PC-9 (cell line): ENCODE measurements at regions not wholly inside any gene's neighbourhood (a gene's known extent, or its start where the extent isn't known, plus 50 kb on each side); places are given as distances from the start of the nearest gene placed in this dataset.

ENCODE experiments used
- BruUV-seq: library from RNA; stranded (reverse); fragments of 400-500 nt; replicated peaks from 2 replicates; lab custom pipeline; 2021; lab: Mats Ljungman, UMichigan
- CTCF ChIA-PET: fragments of 300-600 bp; sonication (Branson Sonifier 250); formaldehyde crosslinking; loops from one replicate; lab custom pipeline; 2022; ENCODE audit warnings: antibody characterized with exemption; lab: Charles Lee
- POLR2A ChIA-PET: fragments of 300-600 bp; sonication (Branson Sonifier 250); formaldehyde crosslinking; loops from one replicate; lab custom pipeline; 2022; ENCODE audit warnings: antibody characterized with exemption; ENCODE audit not compliant: unreplicated experiment; lab: Charles Lee
- DNase-seq, 2 experiments: peaks; one replicate each; pipeline versions ENCODE4 v3.0.0 to v3.0.0-alpha.2; 2015 to 2022; ENCODE audit warnings: mixed read lengths in 1 of 2
- H2AFZ ChIP-seq: fragments of 200-600 bp; sonication (generic); 2 replicates; pipeline ENCODE4 v1.8.1; 2017; ENCODE audit warnings: antibody characterized with exemption
- H3F3A ChIP-seq: fragments of 200-600 bp; sonication (generic); 2 replicates; pipeline ENCODE4 v1.8.1; 2017; ENCODE audit warnings: antibody characterized with exemption, mild to moderate bottlenecking, low read depth; ENCODE audit not compliant: insufficient read depth
- H3K27ac ChIP-seq: fragments of 200-600 bp; sonication (generic); 2 replicates; pipeline ENCODE4 v1.6.1; 2016; ENCODE audit warnings: mixed run types
- H3K27me3 ChIP-seq: fragments of 200-600 bp; sonication (generic); 2 replicates; pipeline ENCODE4 v1.6.1; 2016; ENCODE audit warnings: low read depth, mixed run types; ENCODE audit not compliant: insufficient read depth
- H3K36me3 ChIP-seq: fragments of 200-600 bp; sonication (generic); 2 replicates; pipeline ENCODE4 v1.6.1; 2016; ENCODE audit warnings: low read depth, mixed run types
- H3K4me1 ChIP-seq: fragments of 200-600 bp; sonication (generic); replicated peaks from 2 replicates; pipeline ENCODE4 v1.6.1; 2016; ENCODE audit warnings: mixed run types; ENCODE audit not compliant: insufficient read depth
- H3K4me2 ChIP-seq: fragments of 200-600 bp; sonication (generic); 2 replicates; pipeline ENCODE4 v1.6.1; 2017; ENCODE audit warnings: mixed run types
- H3K4me3 ChIP-seq: fragments of 200-600 bp; sonication (generic); 2 replicates; pipeline ENCODE4 v1.6.1; 2016; ENCODE audit warnings: mixed run types
- H3K79me2 ChIP-seq: fragments of 200-600 bp; sonication (generic); 2 replicates; pipeline ENCODE4 v1.6.1; 2017; ENCODE audit warnings: low read depth, mixed run types
- H3K9me2 ChIP-seq: fragments of 200-600 bp; sonication (generic); 2 replicates; pipeline ENCODE4 v1.8.1; 2017; ENCODE audit warnings: mild to moderate bottlenecking; ENCODE audit not compliant: insufficient read depth
- H3K9me3 ChIP-seq: fragments of 200-600 bp; sonication (generic); 2 replicates; pipeline ENCODE4 v1.8.1; 2016; ENCODE audit warnings: low read depth; ENCODE audit not compliant: insufficient read depth
- H4K20me1 ChIP-seq: fragments of 200-600 bp; sonication (generic); 2 replicates; pipeline ENCODE4 v1.8.1; 2017; ENCODE audit not compliant: insufficient read depth
- EZH2 ChIP-seq: fragments of 200-600 bp; sonication (generic); IDR thresholded peaks from 2 replicates; pipeline ENCODE4 v1.8.0; 2017; ENCODE audit warnings: antibody characterized with exemption, low read depth
- intact Hi-C: fragments of 100-400 bp; cut with micrococcal nuclease; formaldehyde crosslinking; loops from one replicate; pipeline ENCODE4 v1.10.0; 2022; ENCODE audit not compliant: unreplicated experiment
- TF ChIP-seq, protein P1 (sequence below): fragments of 200-600 bp; sonication (generic); conservative IDR thresholded peaks from 2 replicates; pipeline ENCODE4 v1.6.1; 2017; ENCODE audit warnings: mixed run types, antibody characterized with exemption, mild to moderate bottlenecking, moderate library complexity

DNA sequence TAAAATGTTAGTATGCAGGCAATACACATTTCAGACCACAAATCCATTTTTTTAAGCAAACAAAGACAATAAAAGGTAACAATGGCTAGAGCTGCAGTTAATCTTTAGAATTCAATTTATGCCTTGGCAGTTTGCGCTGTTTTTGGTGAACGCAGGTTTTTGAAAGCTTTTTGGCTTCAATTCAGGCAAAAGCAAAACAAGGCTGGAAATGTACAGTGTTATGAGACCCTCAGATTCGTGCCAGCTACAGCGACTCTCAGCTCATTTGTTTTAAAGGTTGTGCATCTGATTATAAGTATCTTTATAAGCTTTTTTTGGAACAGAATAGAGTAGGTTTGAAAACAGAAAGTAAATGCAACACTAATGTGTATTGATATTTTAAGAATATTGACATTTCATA, 63.6 kb upstream of the SOX1 start:
- H3F3A ChIP-seq, result no peaks in the 10 kb centered on the region
- CTCF ChIA-PET, result no interaction called here
- TF ChIP-seq, protein P1, sequence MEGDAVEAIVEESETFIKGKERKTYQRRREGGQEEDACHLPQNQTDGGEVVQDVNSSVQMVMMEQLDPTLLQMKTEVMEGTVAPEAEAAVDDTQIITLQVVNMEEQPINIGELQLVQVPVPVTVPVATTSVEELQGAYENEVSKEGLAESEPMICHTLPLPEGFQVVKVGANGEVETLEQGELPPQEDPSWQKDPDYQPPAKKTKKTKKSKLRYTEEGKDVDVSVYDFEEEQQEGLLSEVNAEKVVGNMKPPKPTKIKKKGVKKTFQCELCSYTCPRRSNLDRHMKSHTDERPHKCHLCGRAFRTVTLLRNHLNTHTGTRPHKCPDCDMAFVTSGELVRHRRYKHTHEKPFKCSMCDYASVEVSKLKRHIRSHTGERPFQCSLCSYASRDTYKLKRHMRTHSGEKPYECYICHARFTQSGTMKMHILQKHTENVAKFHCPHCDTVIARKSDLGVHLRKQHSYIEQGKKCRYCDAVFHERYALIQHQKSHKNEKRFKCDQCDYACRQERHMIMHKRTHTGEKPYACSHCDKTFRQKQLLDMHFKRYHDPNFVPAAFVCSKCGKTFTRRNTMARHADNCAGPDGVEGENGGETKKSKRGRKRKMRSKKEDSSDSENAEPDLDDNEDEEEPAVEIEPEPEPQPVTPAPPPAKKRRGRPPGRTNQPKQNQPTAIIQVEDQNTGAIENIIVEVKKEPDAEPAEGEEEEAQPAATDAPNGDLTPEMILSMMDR, result no peak
- TF ChIP-seq EZH2, result no peak

DNA sequence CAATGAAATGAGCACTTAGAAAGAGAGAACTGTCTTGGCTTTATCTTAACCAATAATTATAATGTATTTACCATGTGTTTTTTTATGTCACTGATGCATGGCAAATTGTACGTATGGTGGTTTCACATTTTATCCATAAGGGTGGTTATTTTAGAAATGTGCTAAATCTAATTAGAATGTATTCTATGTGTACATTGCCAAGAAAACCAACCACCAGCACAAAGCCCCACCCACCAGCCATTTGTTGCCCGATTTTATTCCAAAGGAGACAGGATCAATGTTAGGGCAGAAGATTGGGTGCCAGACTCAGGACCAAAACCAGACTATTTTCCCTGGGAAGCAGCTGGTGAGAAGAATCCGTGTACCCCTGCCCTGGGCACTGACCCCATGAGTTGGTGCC, 63.0 kb upstream of the SOX1 start:
- peaks cover 98% of the 10 kb centered on the region for H3K27me3 ChIP-seq
- H3K27ac ChIP-seq, result no peak overlapping the region
- no peaks in the 10 kb centered on the region for H3F3A ChIP-seq
- no peaks in the 10 kb centered on the region for H3K9me3 ChIP-seq
- no peak overlapping the region for H3K4me3 ChIP-seq
- H3K4me2 ChIP-seq, result no peak overlapping the region
- BruUV-seq, result no TSS peak
- H2AFZ ChIP-seq, result no peak overlapping the region
- no peak for DNase-seq
- no peaks in the 10 kb centered on the region for H3K9me2 ChIP-seq
- CTCF ChIA-PET, result no interaction called here
- no peaks in the 10 kb centered on the region for H3K79me2 ChIP-seq
- TF ChIP-seq, protein P1, result no peak
- TF ChIP-seq EZH2, result no peak
- H4K20me1 ChIP-seq, result no peaks in the 10 kb centered on the region; the same call in 1 of the 2 replicates
- H3K4me1 ChIP-seq, result no peaks in the 10 kb centered on the region
- POLR2A ChIA-PET, result no interaction called here
- intact Hi-C loops, result no loop called here
- no peaks in the 10 kb centered on the region for H3K36me3 ChIP-seq

More for the DNA sequence above, 63.6 kb upstream of the SOX1 start:
- no peak overlapping the region for H2AFZ ChIP-seq
- H3K79me2 ChIP-seq, result no peaks in the 10 kb centered on the region
- H3K4me1 ChIP-seq, result no peaks in the 10 kb centered on the region
- POLR2A ChIA-PET, result no interaction called here
- DNase-seq, result peak in 1 of 2 experiments; percentile 30
- no peaks in the 10 kb centered on the region for H3K9me2 ChIP-seq
- no peaks in the 10 kb centered on the region for H3K36me3 ChIP-seq
- H3K4me2 ChIP-seq, result no peak overlapping the region
- no peaks in the 10 kb centered on the region for H3K9me3 ChIP-seq
- H4K20me1 ChIP-seq, result no peaks in the 10 kb centered on the region; the same call in 1 of the 2 replicates
- H3K4me3 ChIP-seq, result no peak overlapping the region
- H3K27me3 ChIP-seq, result peaks cover 98% of the 10 kb centered on the region
- BruUV-seq, result no TSS peak
- H3K27ac ChIP-seq, result no peak overlapping the region
- intact Hi-C loops, result no loop called here

- H3K9me3 ChIP-seq, result no peaks in the 10 kb centered on the region
- ChIA-PET POLR2A (no interaction called here), CTCF (no interaction called here)
- H3K4me1 ChIP-seq, result no peaks in the 10 kb centered on the region
- no peak overlapping the region for H3K27ac ChIP-seq
- BruUV-seq, result no TSS peak
- H3K4me2 ChIP-seq, result no peak overlapping the region
- H2AFZ ChIP-seq, result no peak overlapping the region
- H4K20me1 ChIP-seq, result no peaks in the 10 kb centered on the region
- intact Hi-C loops, result no loop called here
- H3K9me2 ChIP-seq, result no peaks in the 10 kb centered on the region
- TF ChIP-seq EZH2, result no peak
- TF ChIP-seq, protein P1, result no peak
- no peaks in the 10 kb centered on the region for H3F3A ChIP-seq
- peak in 1 of 2 experiments; percentile 32 for DNase-seq
- no peaks in the 10 kb centered on the region for H3K79me2 ChIP-seq
- peaks cover 98% of the 10 kb centered on the region for H3K27me3 ChIP-seq
- H3K36me3 ChIP-seq, result no peaks in the 10 kb centered on the region
- no peak overlapping the region for H3K4me3 ChIP-seq
These were observed 61.0 kb upstream of the SOX1 start for GRCh38 chr13:112005925-112006324.
